Right cardiac atrium (tissue), 5 donors: ENCODE measurements at regions not wholly inside any gene's neighbourhood (a gene's known extent, or its start where the extent isn't known, plus 50 kb on each side); places are given as distances from the start of the nearest gene placed in this dataset.
"Not testable (repeated sequence)": the region's sequence is repeated elsewhere in the genome, so short reads cannot be mapped to it uniquely, and the experiment has no call there.

ENCODE experiments used
- ATAC-seq, 2 donors: fragments of 200-7000 bp; cut with Tn5 transposase; one replicate each; pipeline versions ENCODE4 v1.8.0 to v1.9.1; 2020; ENCODE audit warnings: moderate library complexity in 2 of 2, mild to moderate bottlenecking in 1 of 2
- DNase-seq, 3 donors: peaks; one replicate each; pipeline ENCODE4 v3.0.0-alpha.2; 2020
- H3K27ac ChIP-seq: one replicate; pipeline ENCODE4 v1.5.1; 2013; ENCODE audit warnings: mild to moderate bottlenecking, low read length, control low read depth, moderate library complexity
- H3K27me3 ChIP-seq: one replicate; pipeline ENCODE4 v1.6.1; 2013; ENCODE audit not compliant: control insufficient read depth, insufficient read depth
- H3K4me1 ChIP-seq: one replicate; pipeline ENCODE4 v1.6.1; 2013; ENCODE audit warnings: low read length; ENCODE audit not compliant: control insufficient read depth, insufficient read depth
- H3K4me3 ChIP-seq: one replicate; pipeline ENCODE4 v1.5.1; 2013; ENCODE audit warnings: low read length, control low read depth
- H3K9me3 ChIP-seq: one replicate; pipeline ENCODE4 v1.6.1; 2013; ENCODE audit warnings: low read length; ENCODE audit not compliant: control insufficient read depth
- WGBS: extraction: QIAGEN DNeasy Blood & Tissue Kit; methylation state at CpG from one replicate; pipeline ENCODE4 v1.1.7; 2013; 5-methylcytosine and 5-hydroxymethylcytosine counted together
- intact Hi-C, 4 donors: fragments of 100-400 bp; cut with DNase I; formaldehyde crosslinking; loops; one replicate each; pipeline versions ENCODE4 v1.11.0 to v1.14.0; 2022 to 2023
- donor health status: healthy with polysubstance abuse.
- donor health status: DM: no; HTN: yes; CAD: no.
- donor health status: DM: no; HTN: no; CAD: no.
- donor health status: DM: no; HTN: yes; CAD: no; lungs with severe emphysema.
- donor health status: DM: yes; HTN: yes; CAD: no.

DNA sequence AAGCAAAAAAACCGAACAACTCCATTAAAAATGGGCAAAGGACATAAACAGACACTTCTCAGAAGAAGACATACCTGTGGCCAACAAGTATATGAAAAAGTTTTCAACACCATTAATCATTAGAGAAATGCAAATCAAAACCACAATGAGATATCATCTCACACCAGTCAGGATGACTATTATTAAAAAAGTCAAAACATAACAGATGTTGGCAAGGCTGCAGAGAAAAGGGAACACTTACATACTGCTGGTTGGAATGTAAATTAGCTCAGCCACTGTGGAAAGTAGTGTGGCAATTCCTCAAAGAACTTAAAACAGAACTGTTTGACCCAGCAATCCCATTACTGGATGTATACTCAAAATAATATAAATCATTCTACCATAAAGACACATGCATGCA lies 436.3 kb downstream of the KLHL13 start:
- intact Hi-C loops: no loop called here
- Histone ChIP-seq H3K27me3 (no peaks in the 10 kb centered on the region), H3K4me1 (no peaks in the 10 kb centered on the region), H3K27ac (no peak overlapping the region), H3K4me3 (no peak overlapping the region), H3K9me3 (no peaks in the 10 kb centered on the region)
- DNase-seq (no peak), ATAC-seq (no peak)
- WGBS: 92% methylated on average over 1 of the region's 1 CpG

DNA sequence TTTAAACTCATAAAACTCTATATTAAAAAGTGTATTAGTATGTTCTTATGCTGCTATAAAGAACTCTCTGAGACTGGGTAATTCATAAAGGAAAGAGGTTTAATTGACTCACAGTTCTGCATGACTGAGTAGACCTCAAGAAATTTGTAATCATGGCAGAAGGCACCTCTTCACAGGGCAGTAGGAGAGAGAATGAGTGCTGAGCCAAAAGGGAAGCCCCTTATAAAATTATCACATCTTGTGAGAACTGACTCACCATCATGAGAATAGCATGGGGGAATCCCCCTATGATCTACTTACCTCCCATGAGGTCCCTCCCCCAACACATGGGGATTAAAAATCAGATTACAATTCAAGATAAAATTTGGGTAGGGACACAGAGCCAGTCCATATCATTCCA lies 463.2 kb downstream of the KLHL13 start:
- intact Hi-C loops: no loop called here
- Histone ChIP-seq H3K9me3 (no peaks in the 10 kb centered on the region), H3K4me3 (no peak overlapping the region), H3K4me1 (no peaks in the 10 kb centered on the region), H3K27ac (no peak overlapping the region), H3K27me3 (no peaks in the 10 kb centered on the region)
- ATAC-seq: no peak
- no peak for DNase-seq

DNA sequence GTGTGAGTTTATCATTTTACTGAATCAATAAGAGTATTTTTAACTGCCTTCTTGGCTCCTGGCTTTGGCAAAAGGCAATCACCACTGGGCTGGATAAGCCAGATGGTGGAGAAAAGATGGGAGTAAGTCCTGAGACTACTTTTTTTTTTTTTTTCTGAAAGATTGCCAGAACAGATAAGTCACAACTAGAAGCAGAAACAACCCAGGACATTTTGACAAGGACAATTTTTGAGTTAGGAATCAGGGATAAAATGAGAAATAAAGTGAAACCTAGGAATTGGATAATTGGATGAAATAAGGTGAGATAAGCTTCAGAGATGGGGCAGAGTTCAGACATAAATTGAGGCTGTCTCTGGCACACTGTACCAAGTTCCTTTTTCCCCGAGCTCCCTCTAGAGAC lies 471.0 kb downstream of the KLHL13 start:
- DNase-seq (no peak), ATAC-seq (no peak)
- no peak overlapping the region for H3K4me3 ChIP-seq
- intact Hi-C loops: no loop called here
- no peak overlapping the region for H3K27ac ChIP-seq
- H3K4me1 ChIP-seq: no peaks in the 10 kb centered on the region
- no peaks in the 10 kb centered on the region for H3K9me3 ChIP-seq
- WGBS: 36% methylated on average over 1 of the region's 1 CpG
- no peaks in the 10 kb centered on the region for H3K27me3 ChIP-seq

DNA sequence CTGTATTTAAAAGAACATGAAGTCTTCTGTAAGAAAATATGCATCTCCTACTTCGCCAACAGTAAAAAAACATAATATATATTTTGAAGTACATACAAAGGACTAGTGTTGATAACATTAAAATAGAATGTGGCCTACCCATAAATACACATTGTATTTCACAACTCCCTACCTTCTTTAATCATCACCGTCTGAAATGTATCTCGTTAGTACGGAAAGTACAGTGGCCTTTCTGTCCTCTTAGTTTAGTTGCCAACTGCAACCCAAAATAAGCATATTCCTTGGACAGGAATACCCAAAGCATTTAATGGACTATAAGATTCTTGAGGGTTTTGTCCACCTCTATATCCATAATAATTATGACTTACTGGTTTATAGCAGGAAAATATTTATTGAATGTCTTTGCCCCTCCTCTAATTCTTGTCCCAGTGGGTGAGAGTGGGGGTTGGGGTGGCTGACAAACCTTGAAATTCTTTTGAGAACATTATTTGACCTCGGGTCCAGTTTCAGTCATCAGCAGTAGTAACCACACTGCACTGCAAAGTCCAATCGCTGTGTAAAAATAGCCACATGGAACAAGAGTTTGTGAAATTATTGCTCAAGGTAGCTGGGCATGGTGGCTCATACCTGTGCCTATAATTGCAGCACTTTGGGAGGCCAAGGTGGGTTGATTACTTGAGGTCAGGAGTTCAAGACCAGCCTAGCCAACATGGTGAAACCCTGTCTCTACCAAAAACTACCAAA lies 474.5 kb downstream of the KLHL13 start:
- Histone ChIP-seq H3K27ac (no peak overlapping the region), H3K9me3 (no peaks in the 10 kb centered on the region), H3K4me3 (no peak overlapping the region), H3K4me1 (no peaks in the 10 kb centered on the region), H3K27me3 (no peaks in the 10 kb centered on the region)
- 78% methylated on average over 6 of the region's 6 CpGs for WGBS
- ATAC-seq: no peak
- intact Hi-C loops: no loop called here
- no peak for DNase-seq

DNA sequence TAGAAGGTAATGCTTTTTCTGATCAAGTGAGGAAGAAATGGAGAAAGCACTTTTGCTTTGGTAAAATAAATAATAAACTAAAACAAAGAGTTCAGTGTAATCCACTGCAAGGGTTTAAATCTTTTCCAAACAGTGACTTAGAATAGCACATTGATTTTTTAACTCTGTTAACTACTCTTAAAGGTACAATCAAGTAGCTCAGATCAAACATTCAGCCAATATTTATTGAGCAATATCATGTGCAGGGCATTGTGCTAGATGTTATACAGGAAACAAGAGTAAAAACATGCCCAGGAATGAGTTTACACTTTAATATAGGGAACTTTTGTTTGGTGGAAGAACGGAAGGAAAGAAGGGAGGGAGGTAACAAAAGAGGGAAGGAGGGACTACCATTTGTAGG lies 479.8 kb downstream of the KLHL13 start:
- no peak for ATAC-seq

DNA sequence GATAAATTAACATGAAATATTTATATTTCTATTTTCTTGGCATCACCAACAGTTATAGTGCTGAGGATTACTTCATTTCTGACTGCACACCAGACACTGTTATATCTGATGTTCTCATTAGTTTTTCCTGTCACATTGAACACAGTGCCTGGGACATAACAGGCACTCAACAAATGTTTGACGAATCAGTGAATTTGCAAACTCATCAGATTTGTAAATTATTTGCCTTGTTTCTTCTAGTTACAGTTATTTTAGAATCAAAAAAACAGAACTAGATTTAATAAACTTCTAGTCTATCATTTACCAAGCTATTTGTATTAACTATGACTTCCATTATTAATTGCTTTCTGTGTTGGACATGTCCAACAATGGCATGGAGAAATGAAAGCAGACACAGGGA lies 483.3 kb downstream of the KLHL13 start:
- no peaks in the 10 kb centered on the region for H3K4me1 ChIP-seq
- WGBS: 68% methylated on average over 1 of the region's 1 CpG
- no peak for DNase-seq
- H3K4me3 ChIP-seq: no peak overlapping the region
- no peak overlapping the region for H3K27ac ChIP-seq
- ATAC-seq: no peak
- intact Hi-C loops: no loop called here
- no peaks in the 10 kb centered on the region for H3K27me3 ChIP-seq
- H3K9me3 ChIP-seq: no peaks in the 10 kb centered on the region

More for the DNA sequence above, 479.8 kb downstream of the KLHL13 start:
- Histone ChIP-seq H3K27ac (no peak overlapping the region), H3K4me3 (no peak overlapping the region), H3K4me1 (no peaks in the 10 kb centered on the region), H3K9me3 (no peaks in the 10 kb centered on the region), H3K27me3 (no peaks in the 10 kb centered on the region)
- no peak for DNase-seq
- 58% methylated on average over 1 of the region's 1 CpG for WGBS
- intact Hi-C loops: no loop called here

DNA sequence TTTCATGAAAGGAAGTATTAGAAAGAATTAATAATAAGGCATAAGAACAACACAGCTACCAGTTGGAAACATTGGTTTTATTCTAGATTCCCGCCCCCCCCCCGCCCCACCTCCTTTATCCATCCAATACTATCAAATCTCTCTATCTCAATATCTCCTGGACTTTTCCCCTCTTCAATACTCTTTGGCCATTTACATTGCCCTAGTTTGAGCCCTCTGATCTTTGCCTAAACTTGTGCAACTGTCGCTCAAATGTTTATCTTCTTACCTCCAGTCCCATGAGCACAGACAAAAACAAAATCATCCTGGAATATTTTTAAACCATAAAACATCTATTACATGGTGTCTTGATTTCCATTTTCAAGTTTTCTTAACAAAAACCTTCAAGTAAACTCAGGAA lies 488.2 kb downstream of the KLHL13 start:
- H3K4me3 ChIP-seq: no peak overlapping the region
- no peak for ATAC-seq
- H3K27me3 ChIP-seq: no peaks in the 10 kb centered on the region
- DNase-seq: no peak
- intact Hi-C loops: no loop called here
- H3K27ac ChIP-seq: no peak overlapping the region
- no peaks in the 10 kb centered on the region for H3K9me3 ChIP-seq
- 88% methylated on average over 3 of the region's 3 CpGs for WGBS
- H3K4me1 ChIP-seq: no peaks in the 10 kb centered on the region

DNA sequence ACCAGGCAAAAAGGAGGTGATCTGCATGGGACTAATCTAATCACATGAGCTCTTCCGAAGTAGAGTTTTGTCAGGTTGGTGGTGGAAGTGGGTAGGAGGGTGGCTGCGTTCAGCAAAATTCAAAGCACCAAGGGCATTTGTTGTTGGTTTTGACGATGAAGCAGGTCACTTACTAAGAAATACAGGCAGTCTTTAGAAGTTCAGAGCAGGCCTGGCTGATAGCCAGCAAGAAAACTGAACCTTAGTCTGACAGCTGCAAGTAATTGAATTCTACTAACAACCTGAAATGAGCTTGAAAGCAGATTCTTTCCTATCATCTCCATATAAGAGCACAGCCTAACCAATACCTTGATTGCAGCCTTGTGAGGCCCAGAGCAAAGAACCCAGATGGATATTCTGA lies 505.8 kb downstream of the KLHL13 start:
- WGBS: 71% methylated on average over 3 of the region's 3 CpGs
- Histone ChIP-seq H3K27me3 (no peaks in the 10 kb centered on the region), H3K27ac (no peak overlapping the region), H3K4me1 (no peaks in the 10 kb centered on the region), H3K4me3 (no peak overlapping the region), H3K9me3 (no peaks in the 10 kb centered on the region)
- intact Hi-C loops: no loop called here
- DNase-seq: no peak
- ATAC-seq: no peak

DNA sequence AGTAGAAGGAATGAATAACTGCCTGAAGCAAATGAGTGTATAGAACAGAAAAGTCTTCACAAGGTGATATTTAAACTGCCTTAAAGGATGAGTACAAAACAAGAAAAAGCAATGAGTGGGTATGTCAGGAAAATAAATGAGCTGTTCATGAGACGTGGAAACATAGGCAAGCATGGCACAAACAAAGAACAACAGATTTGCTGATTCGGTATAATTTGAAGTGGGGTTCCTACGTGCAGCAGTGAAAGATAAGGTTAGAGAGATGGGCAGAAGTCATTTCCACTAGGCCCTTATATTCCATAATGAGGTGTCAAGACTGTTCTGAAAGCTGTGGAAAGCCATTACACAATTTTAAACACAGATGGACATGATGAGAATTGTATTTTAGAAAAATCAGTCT lies 506.6 kb downstream of the KLHL13 start:
- Histone ChIP-seq H3K4me3 (no peak overlapping the region), H3K9me3 (no peaks in the 10 kb centered on the region), H3K27me3 (no peaks in the 10 kb centered on the region), H3K4me1 (no peaks in the 10 kb centered on the region), H3K27ac (no peak overlapping the region)
- ATAC-seq (no peak), DNase-seq (no peak)
- intact Hi-C loops: no loop called here
- 68% methylated on average over 3 of the region's 3 CpGs for WGBS

DNA sequence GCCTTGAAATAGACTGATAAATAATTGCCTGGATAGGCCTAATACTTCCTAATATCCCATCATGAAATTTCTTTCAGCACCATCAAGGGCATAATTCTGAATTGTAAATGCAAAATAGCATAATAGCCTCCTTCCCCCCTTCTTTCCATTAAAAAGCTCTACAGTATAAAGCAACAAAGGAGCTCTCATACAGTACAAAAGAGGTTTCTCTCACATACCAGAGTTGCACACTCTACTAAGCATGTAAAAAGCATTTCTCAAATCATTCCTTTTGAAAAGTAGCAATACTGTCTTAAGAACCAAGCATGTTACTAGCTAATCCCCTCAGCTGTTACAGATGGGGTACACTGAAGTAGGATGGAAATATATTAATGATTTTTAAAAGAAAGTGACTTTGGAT lies 509.0 kb downstream of the KLHL13 start:
- no peak overlapping the region for H3K4me3 ChIP-seq
- intact Hi-C loops: no loop called here
- no peaks in the 10 kb centered on the region for H3K9me3 ChIP-seq
- ATAC-seq (no peak), DNase-seq (no peak)
- no peaks in the 10 kb centered on the region for H3K4me1 ChIP-seq
- no peak overlapping the region for H3K27ac ChIP-seq
- H3K27me3 ChIP-seq: no peaks in the 10 kb centered on the region

DNA sequence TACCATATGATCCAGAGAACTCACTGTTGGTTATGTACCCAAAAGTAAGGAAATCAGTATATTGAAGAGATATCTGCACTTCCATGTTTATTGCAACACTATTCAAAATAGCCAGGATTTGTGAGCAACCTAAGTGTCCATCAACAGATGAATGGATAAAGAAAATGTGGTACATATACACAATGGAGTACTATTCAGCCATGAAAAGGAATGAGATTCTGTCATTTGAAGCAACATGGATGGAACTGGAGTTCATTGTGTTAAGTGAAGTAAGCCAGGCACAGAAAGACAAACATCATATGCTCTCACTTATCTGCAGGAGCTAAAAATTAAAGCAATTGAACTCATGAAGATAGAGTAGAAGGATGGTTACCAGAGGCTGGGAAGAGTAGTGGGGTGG lies 510.5 kb downstream of the KLHL13 start:
- H3K4me3 ChIP-seq, ATAC-seq, H3K27ac ChIP-seq, H3K9me3 ChIP-seq, DNase-seq, H3K4me1 ChIP-seq, intact Hi-C loops, H3K27me3 ChIP-seq: not testable (repeated sequence)

DNA sequence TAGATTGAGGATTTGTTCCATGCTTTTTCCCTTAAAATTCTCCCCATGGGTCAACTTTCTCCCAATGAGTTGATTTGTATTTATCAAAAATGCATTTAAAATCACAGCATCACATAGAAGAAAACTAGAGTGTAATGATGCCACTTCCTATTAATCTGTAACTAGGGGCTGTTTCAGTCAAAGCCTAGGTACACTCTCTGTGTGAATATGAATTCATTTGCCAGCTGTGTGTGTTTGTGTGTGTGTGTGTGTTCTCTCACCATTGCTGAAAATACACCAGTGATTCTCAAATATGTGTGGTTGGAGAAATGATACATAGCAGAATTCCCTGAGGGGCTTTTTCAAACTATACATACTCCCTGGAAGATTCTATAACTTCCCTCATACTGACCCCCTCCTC lies 546.5 kb downstream of the KLHL13 start:
- intact Hi-C loops: no loop called here

More for the DNA sequence above, 546.5 kb downstream of the KLHL13 start:
- no peak overlapping the region for H3K4me3 ChIP-seq
- ATAC-seq: no peak
- H3K27ac ChIP-seq: no peak overlapping the region
- no peaks in the 10 kb centered on the region for H3K9me3 ChIP-seq
- DNase-seq: no peak
- H3K4me1 ChIP-seq: no peaks in the 10 kb centered on the region
- no peaks in the 10 kb centered on the region for H3K27me3 ChIP-seq
